GM19468 (cell line): ENCODE measurements at regions not wholly inside any gene's neighbourhood (a gene's known extent, or its start where the extent isn't known, plus 50 kb on each side); places are given as distances from the start of the nearest gene placed in this dataset.

ENCODE experiments used
- ATAC-seq: cut with Tn5 transposase; IDR thresholded peaks from one replicate; pipeline ENCODE4 v1.9.1; 2021; ENCODE audit warnings: mild to moderate bottlenecking, moderate library complexity, moderate number of reproducible peaks; ENCODE audit not compliant: unreplicated experiment; ENCODE audit errors: extremely low read depth

DNA sequence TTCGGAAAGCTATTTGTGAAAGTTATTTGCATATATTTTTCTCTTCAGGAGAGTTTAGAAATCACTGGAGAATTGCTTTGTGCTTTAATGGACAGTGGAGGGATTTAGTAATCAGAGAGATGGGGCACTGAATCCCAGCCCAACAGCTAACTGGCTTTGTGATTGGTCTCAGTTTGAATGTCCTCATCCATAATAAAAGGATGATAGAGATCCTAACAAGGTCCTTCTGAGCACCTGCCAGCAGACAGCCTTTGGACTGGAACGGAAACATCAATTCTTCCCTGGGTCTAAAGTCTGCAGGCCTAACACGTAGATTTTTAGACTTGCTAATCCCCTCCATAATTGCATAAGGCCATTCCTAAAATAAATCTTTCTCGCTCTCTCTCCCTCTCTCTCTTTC, 112.0 kb upstream of the ADAMTS5 start:
- ATAC-seq, result no peak

GRCh38 chr21:27077501-27077900, 110.6 kb upstream of the ADAMTS5 start:
- ATAC-seq, result no peak

DNA sequence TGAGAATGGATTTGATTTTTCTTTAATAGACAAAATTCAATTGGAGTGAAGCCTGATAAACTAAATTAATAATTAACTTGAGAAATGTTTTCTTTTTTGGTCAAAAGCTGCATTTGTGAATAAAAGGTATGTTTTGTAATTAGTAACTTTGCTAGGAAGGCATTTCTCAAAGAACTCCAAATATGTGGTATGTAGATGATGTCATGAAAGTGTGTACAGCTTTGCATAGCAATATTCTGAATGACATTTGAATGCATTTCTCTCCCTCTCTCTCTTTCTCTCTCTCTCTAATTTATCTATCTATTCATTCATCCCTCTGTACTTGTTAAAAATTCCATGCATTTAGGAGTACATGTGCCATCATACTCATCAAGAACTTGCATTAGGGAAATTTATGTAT, 109.1 kb upstream of the ADAMTS5 start:
- no peak for ATAC-seq

DNA sequence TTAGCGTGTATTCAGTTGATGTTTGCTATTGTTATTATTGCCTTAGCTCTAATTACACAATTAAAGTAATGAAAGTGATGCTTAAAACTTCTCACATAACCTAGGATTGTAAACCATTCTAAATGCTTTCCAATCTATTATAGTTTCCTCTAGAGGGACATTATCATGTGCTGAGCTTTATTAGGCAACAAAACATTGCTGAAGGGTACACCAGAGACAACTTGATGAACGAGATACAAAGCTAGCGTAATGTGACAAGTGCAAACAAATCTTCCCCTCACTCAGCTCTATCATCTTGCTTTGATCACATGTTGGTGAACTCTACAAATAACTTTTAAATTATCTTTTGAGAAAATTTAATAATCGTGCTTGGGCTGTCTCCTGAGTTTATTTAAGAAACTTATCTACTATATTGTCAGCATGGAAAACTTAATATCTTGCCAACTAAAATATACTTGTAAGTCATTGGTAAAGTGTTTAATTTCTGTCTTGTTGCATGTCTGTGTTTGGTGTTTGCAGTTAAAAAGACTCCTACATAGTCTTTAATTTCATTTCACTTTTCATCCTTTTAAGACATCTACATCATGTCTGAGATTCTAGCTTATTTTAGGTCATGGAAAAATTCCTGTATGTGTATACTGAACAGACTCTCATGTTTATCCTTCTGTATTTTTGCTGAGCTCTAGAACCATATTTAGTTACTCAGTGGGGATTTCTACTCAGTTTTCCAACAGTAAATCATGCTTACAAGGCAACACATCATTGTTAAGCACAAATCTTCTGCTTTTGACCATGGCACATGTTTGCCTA, 104.2 kb upstream of the ADAMTS5 start:
- ATAC-seq, result no peak

GRCh38 chr21:27068811-27069210, 101.9 kb upstream of the ADAMTS5 start:
- no peak for ATAC-seq

DNA sequence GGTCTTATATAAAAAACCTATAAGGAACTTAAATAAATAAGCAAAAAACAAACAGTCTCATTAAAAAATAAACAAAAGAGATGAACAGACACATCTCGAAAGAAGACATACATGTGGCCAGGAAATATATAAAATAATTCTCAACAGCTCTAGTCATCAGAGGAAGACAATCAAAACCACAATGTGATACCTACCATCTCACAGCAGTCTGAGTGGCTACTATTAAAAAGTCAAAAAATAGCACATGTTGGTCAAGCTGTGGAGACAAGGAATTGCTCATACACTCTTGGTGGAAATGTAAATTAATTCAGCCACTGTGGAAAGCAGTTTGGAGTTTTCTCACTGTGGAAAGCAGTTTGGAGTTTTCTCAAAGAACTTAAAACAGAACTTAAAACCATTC, 100.3 kb upstream of the ADAMTS5 start:
- ATAC-seq, result no peak

- ATAC-seq, result no peak
Measured at GRCh38 chr21:27062443-27062842, 95.6 kb upstream of the ADAMTS5 start.

GRCh38 chr21:27061770-27062169, 94.9 kb upstream of the ADAMTS5 start:
- no peak for ATAC-seq

GRCh38 chr21:27060190-27060589, 93.3 kb upstream of the ADAMTS5 start:
- ATAC-seq, result no peak

- no peak for ATAC-seq
Measured at GRCh38 chr21:27058673-27059605, 92.1 kb upstream of the ADAMTS5 start.

DNA sequence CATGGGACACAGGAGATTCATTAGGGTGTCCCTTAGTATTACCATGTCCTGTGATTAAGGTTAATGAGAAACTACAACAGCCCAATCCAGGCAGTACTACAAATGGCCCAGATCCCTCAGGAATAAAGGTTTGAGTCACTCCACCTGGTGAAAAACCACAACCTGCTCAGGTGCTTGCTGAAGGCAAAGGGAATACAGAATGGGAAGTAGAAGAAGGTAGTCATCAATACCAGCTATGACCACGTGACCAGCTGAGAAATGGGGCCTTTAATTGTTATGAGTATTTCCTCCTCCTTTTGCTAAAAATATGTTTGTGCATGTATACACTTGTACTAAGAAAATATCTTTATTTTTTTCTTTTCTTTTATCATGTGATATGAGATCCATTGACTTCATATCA, 91.1 kb upstream of the ADAMTS5 start:
- ATAC-seq, result no peak

DNA sequence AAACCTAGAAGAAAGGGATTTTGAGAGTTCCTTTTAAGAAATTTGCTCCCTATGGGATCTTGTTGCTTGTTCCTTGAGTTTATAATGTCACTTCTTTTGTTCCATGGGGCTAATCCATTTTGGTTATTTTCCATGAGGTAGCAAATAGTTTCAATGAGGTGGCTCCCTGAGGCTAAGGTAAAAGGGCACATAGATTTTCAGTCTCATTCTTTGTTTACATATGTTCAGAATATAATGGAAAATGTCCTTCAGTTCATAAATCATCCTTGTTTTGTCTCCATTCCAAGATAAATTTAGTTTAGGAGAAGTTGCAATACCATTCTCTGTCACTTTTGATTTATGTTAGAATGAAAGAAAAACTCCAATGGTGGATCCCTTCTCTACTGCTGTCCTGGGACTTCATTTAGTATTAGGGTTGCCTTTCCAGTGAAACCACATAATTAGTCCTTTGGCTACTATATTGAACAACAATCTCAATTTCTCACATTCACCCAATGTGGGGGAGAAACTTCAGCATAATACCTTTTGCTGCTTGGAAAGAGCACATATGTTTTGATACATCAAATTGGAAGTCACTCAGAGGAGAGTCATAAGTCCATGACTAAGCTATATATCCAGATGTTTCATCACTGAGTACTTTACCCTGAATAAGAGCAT, 80.9 kb upstream of the ADAMTS5 start:
- no peak for ATAC-seq

GRCh38 chr21:27047283-27047657, 80.4 kb upstream of the ADAMTS5 start:
- no peak for ATAC-seq

GRCh38 chr21:27045281-27045985, 78.5 kb upstream of the ADAMTS5 start:
- ATAC-seq, result no peak

GRCh38 chr21:27043377-27043776, 76.5 kb upstream of the ADAMTS5 start:
- no peak for ATAC-seq

GRCh38 chr21:27040738-27041469, 74.0 kb upstream of the ADAMTS5 start:
- ATAC-seq, result no peak

DNA sequence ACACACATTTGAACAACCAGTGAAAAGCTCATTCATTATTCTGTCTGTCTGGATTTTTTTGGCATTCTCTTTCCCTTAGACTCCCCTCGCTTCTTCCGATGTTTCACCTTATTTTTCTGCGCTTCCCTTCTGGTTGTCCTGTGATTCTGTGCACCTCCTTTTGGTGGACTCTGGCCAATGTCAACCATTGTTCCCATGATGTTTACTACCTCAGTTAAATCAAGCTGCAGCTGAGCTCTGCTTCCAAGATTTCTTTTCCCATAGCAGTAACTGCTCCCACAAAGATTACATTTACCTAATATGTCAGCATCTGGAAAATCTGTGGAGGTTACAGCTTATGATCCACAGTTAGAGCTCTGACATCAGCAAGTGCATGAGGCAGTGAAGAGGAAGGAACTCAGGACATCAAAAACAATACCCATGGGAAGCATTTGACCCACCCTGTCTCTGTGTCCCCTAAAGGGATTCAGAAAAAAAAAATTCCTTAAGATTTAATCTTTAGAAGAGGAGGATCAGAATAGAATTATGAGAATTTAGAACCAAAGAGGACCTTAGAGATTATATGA, 69.9 kb upstream of the ADAMTS5 start:
- no peak for ATAC-seq

DNA sequence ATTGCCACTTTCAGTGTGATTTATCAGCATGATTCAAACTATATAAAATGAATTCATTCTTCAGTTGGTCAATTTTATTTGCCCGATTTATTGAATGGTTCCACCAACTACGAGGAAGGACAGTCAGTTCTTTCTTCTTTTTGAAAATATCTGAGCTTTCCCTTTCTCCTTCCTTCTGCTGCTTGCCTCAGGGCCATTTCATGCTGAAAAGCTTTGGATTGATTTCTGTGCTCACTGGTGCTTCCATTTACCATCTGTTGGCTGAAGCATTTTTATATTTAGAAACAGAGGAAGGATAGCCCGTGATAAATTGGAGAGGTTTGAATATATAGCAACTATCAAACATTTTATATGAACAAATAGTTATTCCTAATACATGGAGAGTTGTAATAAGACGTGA, 68.9 kb upstream of the ADAMTS5 start:
- no peak for ATAC-seq

DNA sequence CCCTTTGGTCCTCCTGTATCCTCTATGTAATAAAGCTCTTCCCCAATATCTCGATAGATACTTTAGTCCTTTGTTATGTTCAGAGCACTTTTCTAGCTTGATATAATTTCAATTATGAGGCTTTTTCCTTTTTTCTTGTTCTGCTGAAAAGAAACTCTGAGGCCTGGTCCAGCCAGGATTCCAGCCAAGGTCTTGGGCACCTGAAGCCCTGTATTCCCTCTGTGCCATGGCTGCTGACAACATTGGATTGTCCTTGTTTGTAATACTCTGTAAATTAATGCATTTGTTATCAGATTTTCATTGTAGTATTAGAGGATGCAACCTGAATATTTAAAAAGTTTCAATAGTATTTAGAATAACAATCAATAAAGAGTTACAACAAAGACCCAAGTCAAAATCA, 67.9 kb upstream of the ADAMTS5 start:
- ATAC-seq, result no peak
